ENCODE measurements at regions not wholly inside any gene's neighbourhood (a gene's known extent, or its start where the extent isn't known, plus 50 kb on each side); places are given as distances from the start of the nearest gene placed in this dataset.

GRCh38 chr13:89029062-89029461, 1357.9 kb downstream of the SLITRK5 start:
- no peak for DNase-seq (ENCODE audit: low read depth in 1 of 2, low spot score in 1 of 2)
- H3K27ac ChIP-seq (replicated peaks), result no peak overlapping the region
- no peaks in the 10 kb centered on the region for H3K27me3 ChIP-seq (ENCODE audit: insufficient read depth, poor library complexity, severe bottlenecking)
- TF ChIP-seq POLR2AphosphoS5 (IDR thresholded peaks at IDR 0.05; ENCODE audit: low read depth) (no peak), GABPA (IDR thresholded peaks at IDR 0.05; ENCODE audit: low read depth) (no peak)
- no peak overlapping the region for H3K4me3 ChIP-seq (replicated peaks; ENCODE audit: insufficient read depth, low read length)

GRCh38 chr13:89034015-89034414, 1362.8 kb downstream of the SLITRK5 start:
- Histone ChIP-seq H3K27me3 (ENCODE audit: insufficient read depth, poor library complexity, severe bottlenecking) (no peaks in the 10 kb centered on the region), H3K4me3 (replicated peaks; ENCODE audit: insufficient read depth, low read length) (no peak overlapping the region), H3K27ac (replicated peaks) (no peak overlapping the region)
- no peak for DNase-seq (ENCODE audit: low read depth in 1 of 2, low spot score in 1 of 2)
- TF ChIP-seq CTCF (IDR thresholded peaks at IDR 0.05; ENCODE audit: insufficient read depth, low read length) (no peak), SPI1 (IDR thresholded peaks at IDR 0.05; ENCODE audit: borderline replicate concordance, low read depth) (no peak), POLR2AphosphoS5 (IDR thresholded peaks at IDR 0.05; ENCODE audit: low read depth) (no peak), GABPA (IDR thresholded peaks at IDR 0.05; ENCODE audit: low read depth) (no peak)
- TF ChIP-seq, protein P1, sequence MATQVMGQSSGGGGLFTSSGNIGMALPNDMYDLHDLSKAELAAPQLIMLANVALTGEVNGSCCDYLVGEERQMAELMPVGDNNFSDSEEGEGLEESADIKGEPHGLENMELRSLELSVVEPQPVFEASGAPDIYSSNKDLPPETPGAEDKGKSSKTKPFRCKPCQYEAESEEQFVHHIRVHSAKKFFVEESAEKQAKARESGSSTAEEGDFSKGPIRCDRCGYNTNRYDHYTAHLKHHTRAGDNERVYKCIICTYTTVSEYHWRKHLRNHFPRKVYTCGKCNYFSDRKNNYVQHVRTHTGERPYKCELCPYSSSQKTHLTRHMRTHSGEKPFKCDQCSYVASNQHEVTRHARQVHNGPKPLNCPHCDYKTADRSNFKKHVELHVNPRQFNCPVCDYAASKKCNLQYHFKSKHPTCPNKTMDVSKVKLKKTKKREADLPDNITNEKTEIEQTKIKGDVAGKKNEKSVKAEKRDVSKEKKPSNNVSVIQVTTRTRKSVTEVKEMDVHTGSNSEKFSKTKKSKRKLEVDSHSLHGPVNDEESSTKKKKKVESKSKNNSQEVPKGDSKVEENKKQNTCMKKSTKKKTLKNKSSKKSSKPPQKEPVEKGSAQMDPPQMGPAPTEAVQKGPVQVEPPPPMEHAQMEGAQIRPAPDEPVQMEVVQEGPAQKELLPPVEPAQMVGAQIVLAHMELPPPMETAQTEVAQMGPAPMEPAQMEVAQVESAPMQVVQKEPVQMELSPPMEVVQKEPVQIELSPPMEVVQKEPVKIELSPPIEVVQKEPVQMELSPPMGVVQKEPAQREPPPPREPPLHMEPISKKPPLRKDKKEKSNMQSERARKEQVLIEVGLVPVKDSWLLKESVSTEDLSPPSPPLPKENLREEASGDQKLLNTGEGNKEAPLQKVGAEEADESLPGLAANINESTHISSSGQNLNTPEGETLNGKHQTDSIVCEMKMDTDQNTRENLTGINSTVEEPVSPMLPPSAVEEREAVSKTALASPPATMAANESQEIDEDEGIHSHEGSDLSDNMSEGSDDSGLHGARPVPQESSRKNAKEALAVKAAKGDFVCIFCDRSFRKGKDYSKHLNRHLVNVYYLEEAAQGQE (IDR thresholded peaks at IDR 0.05; ENCODE audit: insufficient replicate concordance, low read depth), result no peak

DNA sequence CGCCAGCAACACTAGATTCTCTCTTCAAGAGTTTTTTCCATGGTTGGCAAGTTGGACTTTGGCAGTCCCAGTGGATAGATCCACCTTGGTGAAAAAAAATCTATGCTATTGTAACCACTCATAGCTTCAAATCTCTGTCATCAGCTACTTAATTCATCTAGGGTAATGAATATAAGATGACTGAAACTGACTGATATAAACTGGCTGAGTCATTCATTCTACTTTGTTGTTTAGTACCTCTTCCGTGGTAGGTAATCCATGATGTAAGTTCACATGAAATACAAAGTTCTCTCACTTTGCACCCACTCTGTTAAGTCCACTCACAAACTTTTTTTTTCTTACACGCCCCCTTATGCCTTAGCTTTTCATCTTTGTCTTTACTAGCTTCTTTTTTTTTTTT, 1381.5 kb downstream of the SLITRK5 start:
- H3K4me3 ChIP-seq (replicated peaks; ENCODE audit: insufficient read depth, low read length), result no peak overlapping the region
- H3K27me3 ChIP-seq (ENCODE audit: insufficient read depth, poor library complexity, severe bottlenecking), result no peaks in the 10 kb centered on the region
- TF ChIP-seq POLR2AphosphoS5 (IDR thresholded peaks at IDR 0.05; ENCODE audit: low read depth) (no peak), SPI1 (IDR thresholded peaks at IDR 0.05; ENCODE audit: borderline replicate concordance, low read depth) (no peak), CTCF (IDR thresholded peaks at IDR 0.05; ENCODE audit: insufficient read depth, low read length) (no peak), GABPA (IDR thresholded peaks at IDR 0.05; ENCODE audit: low read depth) (no peak)
- TF ChIP-seq, protein P1 (IDR thresholded peaks at IDR 0.05; ENCODE audit: insufficient replicate concordance, low read depth), result no peak
- H3K27ac ChIP-seq (replicated peaks), result no peak overlapping the region
- no peak for DNase-seq (ENCODE audit: low read depth in 1 of 2, low spot score in 1 of 2)

- no peaks in the 10 kb centered on the region for H3K27me3 ChIP-seq (ENCODE audit: insufficient read depth, poor library complexity, severe bottlenecking)
- no peak overlapping the region for H3K27ac ChIP-seq (replicated peaks)
- DNase-seq (ENCODE audit: low read depth in 1 of 2, low spot score in 1 of 2), result no peak
- TF ChIP-seq, protein P1 (IDR thresholded peaks at IDR 0.05; ENCODE audit: insufficient replicate concordance, low read depth), result no peak
- TF ChIP-seq GABPA (IDR thresholded peaks at IDR 0.05; ENCODE audit: low read depth), result no peak
- no peak for TF ChIP-seq POLR2AphosphoS5 (IDR thresholded peaks at IDR 0.05; ENCODE audit: low read depth)
- no peak for TF ChIP-seq CTCF (IDR thresholded peaks at IDR 0.05; ENCODE audit: insufficient read depth, low read length)
- TF ChIP-seq SPI1 (IDR thresholded peaks at IDR 0.05; ENCODE audit: borderline replicate concordance, low read depth), result no peak
- H3K4me3 ChIP-seq (replicated peaks; ENCODE audit: insufficient read depth, low read length), result no peak overlapping the region
Observed at GRCh38 chr13:89053418-89053817, 1382.2 kb downstream of the SLITRK5 start.
